ENCODE measurements at regions not wholly inside any gene's neighbourhood (a gene's known extent, or its start where the extent isn't known, plus 50 kb on each side); places are given as distances from the start of the nearest gene placed in this dataset.

DNA sequence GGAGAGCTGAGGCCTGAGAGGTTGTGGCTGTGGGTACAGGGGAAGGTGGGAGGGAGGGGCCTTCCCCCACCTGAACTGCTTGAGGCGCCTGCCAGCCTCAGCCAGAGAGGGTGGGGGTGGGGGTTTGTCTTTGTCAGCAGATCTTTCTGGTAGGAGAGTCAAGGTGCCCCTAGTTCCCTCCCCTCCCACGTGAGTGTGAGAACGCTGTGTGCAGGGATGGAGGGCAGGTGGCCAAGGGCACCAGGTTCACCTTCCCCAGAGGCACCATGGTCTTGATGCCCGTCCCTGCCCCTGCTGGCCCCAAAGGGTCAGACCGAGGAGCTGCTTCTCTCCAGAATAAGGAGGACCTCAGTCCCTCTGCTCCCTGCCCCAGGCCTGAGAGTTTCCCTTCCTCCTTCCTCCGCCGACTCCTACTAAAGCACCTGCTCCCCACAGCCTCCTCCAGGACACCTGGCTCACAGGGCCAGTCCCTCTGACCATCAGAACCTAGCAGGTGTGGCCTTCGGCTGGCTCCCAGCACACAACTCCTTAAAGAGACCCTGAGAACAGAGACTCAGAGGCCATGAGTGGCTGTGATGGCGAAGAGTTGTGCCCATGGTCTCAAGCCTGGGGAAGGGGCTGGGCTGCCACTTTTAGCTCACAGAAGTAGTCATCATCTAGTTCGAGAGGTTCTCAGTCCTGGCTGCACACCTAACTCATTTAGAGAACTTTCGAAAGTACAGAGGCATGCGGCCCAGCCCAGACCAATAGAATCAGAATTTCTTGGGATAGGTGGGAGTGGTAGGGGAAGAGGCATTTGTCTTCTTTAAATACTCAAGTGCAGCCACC is 113.2 kb upstream of the LHX1 start:
- H3K4me3 ChIP-seq = no peak overlapping the region
- H3K27me3 ChIP-seq = peaks cover 3 to 78% (median 32%) of the 10 kb centered on the region in 3 donors
- H3K27ac ChIP-seq = no peak overlapping the region
- TF ChIP-seq POLR2AphosphoS5 (IDR thresholded peaks at IDR 0.05) (no peak), EP300 (IDR thresholded peaks at IDR 0.05) (no peak), POLR2A (IDR thresholded peaks at IDR 0.05) (no peak)
- TF ChIP-seq, protein P1, sequence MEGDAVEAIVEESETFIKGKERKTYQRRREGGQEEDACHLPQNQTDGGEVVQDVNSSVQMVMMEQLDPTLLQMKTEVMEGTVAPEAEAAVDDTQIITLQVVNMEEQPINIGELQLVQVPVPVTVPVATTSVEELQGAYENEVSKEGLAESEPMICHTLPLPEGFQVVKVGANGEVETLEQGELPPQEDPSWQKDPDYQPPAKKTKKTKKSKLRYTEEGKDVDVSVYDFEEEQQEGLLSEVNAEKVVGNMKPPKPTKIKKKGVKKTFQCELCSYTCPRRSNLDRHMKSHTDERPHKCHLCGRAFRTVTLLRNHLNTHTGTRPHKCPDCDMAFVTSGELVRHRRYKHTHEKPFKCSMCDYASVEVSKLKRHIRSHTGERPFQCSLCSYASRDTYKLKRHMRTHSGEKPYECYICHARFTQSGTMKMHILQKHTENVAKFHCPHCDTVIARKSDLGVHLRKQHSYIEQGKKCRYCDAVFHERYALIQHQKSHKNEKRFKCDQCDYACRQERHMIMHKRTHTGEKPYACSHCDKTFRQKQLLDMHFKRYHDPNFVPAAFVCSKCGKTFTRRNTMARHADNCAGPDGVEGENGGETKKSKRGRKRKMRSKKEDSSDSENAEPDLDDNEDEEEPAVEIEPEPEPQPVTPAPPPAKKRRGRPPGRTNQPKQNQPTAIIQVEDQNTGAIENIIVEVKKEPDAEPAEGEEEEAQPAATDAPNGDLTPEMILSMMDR (IDR thresholded peaks at IDR 0.05) = no peak
- intact Hi-C loops (cut with DNase I) = no loop called here
- H3K9me3 ChIP-seq = no peaks in the 10 kb centered on the region
- H3K4me1 ChIP-seq = no peaks in the 10 kb centered on the region
- no peak for DNase-seq
- WGBS, 2 donors = 68 to 76% methylated on average over 12 of the region's 12 CpGs
- H3K36me3 ChIP-seq = no peaks in the 10 kb centered on the region

DNA sequence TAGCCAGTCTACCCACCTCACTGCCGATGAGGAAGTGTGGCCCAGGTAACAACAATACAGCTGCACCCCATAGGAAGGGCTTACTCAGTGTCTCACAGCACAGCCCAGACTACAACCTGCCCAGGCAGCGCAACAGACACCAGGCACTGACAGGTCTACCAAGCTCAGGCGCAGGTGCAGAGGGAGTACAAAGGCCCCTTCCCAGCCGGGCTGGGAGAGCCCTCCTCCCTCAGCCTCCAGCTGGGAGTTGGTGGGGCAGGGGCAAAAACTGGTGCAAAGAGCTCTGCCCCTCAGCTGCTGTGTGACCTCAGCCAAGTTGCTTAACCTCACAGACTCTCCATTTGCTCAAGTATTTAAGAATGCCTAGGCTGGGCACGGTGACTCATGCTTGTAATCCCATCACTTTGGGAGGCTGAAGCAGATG is 112.6 kb upstream of the LHX1 start:
- 66 to 76% methylated on average over 5 of the region's 5 CpGs for WGBS, 2 donors

DNA sequence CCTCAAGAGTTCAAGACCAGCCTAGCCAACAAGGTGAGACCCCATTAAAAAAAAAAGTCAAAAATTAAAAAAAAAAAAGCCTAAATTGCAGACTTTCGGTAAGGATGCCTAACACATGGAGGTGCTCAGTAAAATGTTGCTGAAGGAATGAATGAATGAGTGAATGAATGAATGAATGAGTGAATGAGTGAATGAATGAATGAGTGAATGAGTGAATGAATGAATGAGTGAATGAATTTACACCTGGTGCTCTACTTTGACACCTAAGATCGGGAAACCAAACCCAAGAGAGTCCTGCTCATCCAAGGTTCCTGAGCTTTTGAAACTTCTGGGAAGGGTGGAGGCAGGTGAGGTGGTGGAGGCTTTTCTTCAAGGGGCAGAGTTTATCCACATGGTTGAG is 112.2 kb upstream of the LHX1 start:
- Histone ChIP-seq H3K27ac (no peak overlapping the region), H3K9me3 (no peaks in the 10 kb centered on the region), H3K4me3 (no peak overlapping the region), H3K36me3 (no peaks in the 10 kb centered on the region), H3K27me3 (peaks cover 3 to 71% (median 32%) of the 10 kb centered on the region in 3 donors), H3K4me1 (no peaks in the 10 kb centered on the region)
- DNase-seq = no peak
- WGBS, 2 donors = 91 to 94% methylated on average over 2 of the region's 2 CpGs
- TF ChIP-seq POLR2AphosphoS5 (IDR thresholded peaks at IDR 0.05) = no peak
- TF ChIP-seq, protein P1 (IDR thresholded peaks at IDR 0.05) = no peak
- no peak for TF ChIP-seq POLR2A (IDR thresholded peaks at IDR 0.05)
- TF ChIP-seq EP300 (IDR thresholded peaks at IDR 0.05) = no peak
- intact Hi-C loops (cut with DNase I) = no loop called here

More for the DNA sequence above, 112.6 kb upstream of the LHX1 start:
- no peaks in the 10 kb centered on the region for H3K36me3 ChIP-seq
- TF ChIP-seq, protein P1 (IDR thresholded peaks at IDR 0.05) = no peak
- TF ChIP-seq EP300 (IDR thresholded peaks at IDR 0.05) (no peak), POLR2A (IDR thresholded peaks at IDR 0.05) (no peak), POLR2AphosphoS5 (IDR thresholded peaks at IDR 0.05) (no peak)
- H3K27me3 ChIP-seq = peaks cover 3 to 72% (median 32%) of the 10 kb centered on the region in 3 donors
- no peak for DNase-seq
- H3K4me1 ChIP-seq = no peaks in the 10 kb centered on the region
- no peak overlapping the region for H3K4me3 ChIP-seq
- H3K9me3 ChIP-seq = no peaks in the 10 kb centered on the region
- intact Hi-C loops (cut with DNase I) = no loop called here
- H3K27ac ChIP-seq = no peak overlapping the region

DNA sequence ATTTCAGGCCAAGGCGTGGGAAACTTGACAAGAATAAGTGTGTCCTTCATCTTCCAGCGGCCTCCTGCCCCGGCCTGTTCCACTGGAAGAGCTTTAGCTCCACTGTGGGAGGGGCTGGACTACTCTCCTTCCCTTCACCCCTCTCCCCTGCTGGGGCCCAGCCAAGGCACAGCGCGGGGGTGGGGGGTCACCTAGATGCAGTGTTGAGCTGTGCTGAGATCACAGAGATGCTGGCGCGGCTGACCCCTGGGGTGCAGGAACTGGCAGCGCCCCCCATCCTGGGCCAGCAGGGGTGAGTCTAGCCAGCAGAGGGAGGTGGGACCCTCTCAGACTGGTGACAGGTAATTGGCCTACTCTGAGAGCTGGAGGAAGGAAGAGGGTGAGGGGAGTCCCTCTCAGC is 111.8 kb upstream of the LHX1 start:
- H3K9me3 ChIP-seq = no peaks in the 10 kb centered on the region
- 70 to 74% methylated on average over 8 of the region's 8 CpGs for WGBS, 2 donors
- no peaks in the 10 kb centered on the region for H3K4me1 ChIP-seq
- no peak for DNase-seq
- TF ChIP-seq, protein P1 (IDR thresholded peaks at IDR 0.05) = no peak
- TF ChIP-seq EP300 (IDR thresholded peaks at IDR 0.05) (no peak), POLR2AphosphoS5 (IDR thresholded peaks at IDR 0.05) (no peak), POLR2A (IDR thresholded peaks at IDR 0.05) (no peak)
- intact Hi-C loops (cut with DNase I) = no loop called here
- H3K27me3 ChIP-seq = peaks cover 3 to 70% (median 32%) of the 10 kb centered on the region in 3 donors
- H3K27ac ChIP-seq = no peak overlapping the region
- no peaks in the 10 kb centered on the region for H3K36me3 ChIP-seq
- no peak overlapping the region for H3K4me3 ChIP-seq
